Activated CD8-positive, alpha-beta memory T cell treated with anti-CD3 and anti-CD28 coated beads, Interleukin-2, amount 10 ng/mL, durations not matched to agents 7 days and 5 days (primary cell): ENCODE measurements at regions not wholly inside any gene's neighbourhood (a gene's known extent, or its start where the extent isn't known, plus 50 kb on each side); places are given as distances from the start of the nearest gene placed in this dataset.

ENCODE experiments used
- ATAC-seq: fragments of 150-1000 bp; cut with Tn5 transposase; one replicate; pipeline ENCODE4 v1.10.0; 2021; ENCODE audit warnings: moderate library complexity
- CTCF ChIA-PET: fragments of 350-600 bp; sonication (Branson Sonifier 250); formaldehyde crosslinking; loops from one replicate; lab custom pipeline; 2021; ENCODE audit warnings: antibody characterized with exemption; lab: Charles Lee
- DNase-seq: peaks from one replicate; pipeline ENCODE4 v3.0.0-alpha.2; 2020
- H3K27ac Mint-ChIP-seq: one replicate; pipeline ENCODE4 v1.8.0; 2021; ENCODE audit warnings: mild to moderate bottlenecking, mixed read lengths
- H3K27me3 Mint-ChIP-seq: one replicate; pipeline ENCODE4 v1.8.0; 2021; ENCODE audit warnings: mixed read lengths
- H3K36me3 Mint-ChIP-seq: one replicate; pipeline ENCODE4 v1.8.0; 2021; ENCODE audit warnings: mild to moderate bottlenecking, mixed read lengths
- H3K4me1 Mint-ChIP-seq: one replicate; pipeline ENCODE4 v1.8.0; 2021; ENCODE audit warnings: mixed read lengths
- H3K4me3 Mint-ChIP-seq: one replicate; pipeline ENCODE4 v1.8.0; 2021; ENCODE audit warnings: mild to moderate bottlenecking, moderate library complexity, mixed read lengths
- H3K9me3 Mint-ChIP-seq: one replicate; pipeline ENCODE4 v1.8.0; 2022; ENCODE audit warnings: low read depth, mixed read lengths

GRCh38 chr3:8279476-8279875 is 222.1 kb upstream of the LMCD1 start:
- no peaks in the 10 kb centered on the region for H3K4me1 Mint-ChIP-seq
- no peak overlapping the region for H3K4me3 Mint-ChIP-seq
- no peak for DNase-seq
- no peaks in the 10 kb centered on the region for H3K27me3 Mint-ChIP-seq
- H3K27ac Mint-ChIP-seq, result no peak overlapping the region
- no peaks in the 10 kb centered on the region for H3K9me3 Mint-ChIP-seq
- CTCF ChIA-PET, result interaction anchor here (0.9 kb wide), 1 partner anchor 9 kb away, joined by 4 read pairs; no protein-coding TSS in a partner anchor
- no peak for ATAC-seq
- no peaks in the 10 kb centered on the region for H3K36me3 Mint-ChIP-seq

- Mint-ChIP-seq H3K9me3 (no peaks in the 10 kb centered on the region), H3K4me1 (no peaks in the 10 kb centered on the region), H3K36me3 (no peaks in the 10 kb centered on the region), H3K27ac (no peak overlapping the region), H3K27me3 (no peaks in the 10 kb centered on the region), H3K4me3 (no peak overlapping the region)
- DNase-seq (no peak), ATAC-seq (no peak)
- CTCF ChIA-PET, result interaction anchor here (0.9 kb wide), 1 partner anchor 8 kb away, joined by 4 read pairs; no protein-coding TSS in a partner anchor
Measured at GRCh38 chr3:8279886-8280550, 221.6 kb upstream of the LMCD1 start.

DNA sequence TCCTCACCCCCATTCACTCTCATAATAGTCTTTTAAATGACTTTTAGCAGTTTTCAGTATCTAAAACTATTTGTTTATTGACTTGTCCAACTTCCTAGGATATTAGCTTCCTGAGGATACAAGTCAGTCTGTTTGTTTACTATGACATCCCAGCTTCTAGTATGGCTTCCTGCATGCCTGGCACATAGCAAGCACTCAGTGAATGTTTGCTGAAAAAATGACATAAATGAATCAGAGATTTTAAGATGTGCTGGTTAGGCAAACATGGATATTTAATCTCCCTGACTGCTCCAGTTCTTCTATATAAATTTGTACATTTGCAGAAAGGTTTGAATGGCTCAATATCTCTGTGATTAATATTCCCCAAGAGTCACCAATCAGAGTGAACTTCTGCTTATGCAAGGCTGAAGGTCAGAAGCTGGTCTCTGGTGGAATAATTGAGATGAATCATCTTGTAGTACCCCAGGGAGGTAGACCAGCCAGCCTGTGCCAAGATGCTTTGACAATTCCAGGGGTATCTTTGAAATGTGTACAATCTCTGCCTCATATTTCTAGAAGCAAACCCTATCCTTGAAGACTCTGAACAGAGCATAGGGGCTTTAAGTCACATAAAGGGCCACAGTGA is 219.0 kb upstream of the LMCD1 start:
- H3K27me3 Mint-ChIP-seq, result peaks cover 2% of the 10 kb centered on the region
- no peak overlapping the region for H3K27ac Mint-ChIP-seq
- H3K4me3 Mint-ChIP-seq, result no peak overlapping the region
- ATAC-seq, result no peak
- no peak for DNase-seq
- H3K9me3 Mint-ChIP-seq, result no peaks in the 10 kb centered on the region
- H3K4me1 Mint-ChIP-seq, result no peaks in the 10 kb centered on the region
- CTCF ChIA-PET, result interaction anchor here (1.0 kb wide), 1 partner anchor 19 kb away, joined by 4 read pairs; no protein-coding TSS in a partner anchor
- no peaks in the 10 kb centered on the region for H3K36me3 Mint-ChIP-seq

DNA sequence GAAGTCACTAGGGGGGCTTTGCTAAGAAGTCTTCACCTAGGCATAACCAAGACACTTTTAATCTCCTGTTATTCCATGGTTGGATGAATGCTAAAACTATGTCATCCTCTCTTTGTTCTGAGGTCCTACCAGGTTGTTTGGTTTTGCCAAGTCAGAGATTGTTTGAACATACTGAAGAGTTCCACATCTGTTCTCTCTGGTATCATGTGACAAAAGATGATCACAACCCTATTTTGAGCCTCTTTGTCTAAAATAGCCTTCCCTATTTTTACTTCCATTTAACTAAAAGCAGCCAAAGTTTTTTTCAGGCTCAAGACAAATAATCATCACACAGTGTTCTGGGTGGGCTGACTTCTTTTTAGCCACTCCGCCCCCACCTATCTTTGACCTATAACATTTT is 218.4 kb upstream of the LMCD1 start:
- CTCF ChIA-PET, result no interaction called here
- Mint-ChIP-seq H3K4me1 (no peaks in the 10 kb centered on the region), H3K4me3 (no peak overlapping the region), H3K9me3 (no peaks in the 10 kb centered on the region), H3K36me3 (no peaks in the 10 kb centered on the region), H3K27ac (no peak overlapping the region), H3K27me3 (peaks cover 2% of the 10 kb centered on the region)
- DNase-seq (no peak), ATAC-seq (no peak)

DNA sequence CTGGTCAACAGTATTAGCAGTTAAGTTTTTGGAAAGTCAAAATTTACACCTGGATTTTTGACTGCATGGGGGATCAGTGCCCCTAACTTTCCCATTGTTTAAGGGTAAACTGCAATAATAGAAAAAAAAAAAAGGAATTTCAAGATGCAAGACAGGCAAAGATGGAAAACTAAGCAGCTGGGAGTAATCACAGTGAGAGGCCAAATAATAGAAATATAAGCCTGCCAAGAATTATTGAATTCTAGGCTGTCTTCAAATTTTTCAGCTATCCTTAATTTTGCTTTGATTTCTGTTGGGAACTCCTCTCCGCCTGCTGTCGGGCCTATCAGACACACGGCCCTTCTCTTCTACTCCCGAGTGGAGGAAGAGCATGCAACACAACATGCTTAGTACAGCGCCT is 215.5 kb upstream of the LMCD1 start:
- Mint-ChIP-seq H3K27me3 (peaks cover 2% of the 10 kb centered on the region), H3K4me1 (no peaks in the 10 kb centered on the region), H3K4me3 (no peak overlapping the region), H3K27ac (no peak overlapping the region), H3K36me3 (no peaks in the 10 kb centered on the region), H3K9me3 (no peaks in the 10 kb centered on the region)
- ATAC-seq (no peak), DNase-seq (no peak)
- CTCF ChIA-PET, result no interaction called here

DNA sequence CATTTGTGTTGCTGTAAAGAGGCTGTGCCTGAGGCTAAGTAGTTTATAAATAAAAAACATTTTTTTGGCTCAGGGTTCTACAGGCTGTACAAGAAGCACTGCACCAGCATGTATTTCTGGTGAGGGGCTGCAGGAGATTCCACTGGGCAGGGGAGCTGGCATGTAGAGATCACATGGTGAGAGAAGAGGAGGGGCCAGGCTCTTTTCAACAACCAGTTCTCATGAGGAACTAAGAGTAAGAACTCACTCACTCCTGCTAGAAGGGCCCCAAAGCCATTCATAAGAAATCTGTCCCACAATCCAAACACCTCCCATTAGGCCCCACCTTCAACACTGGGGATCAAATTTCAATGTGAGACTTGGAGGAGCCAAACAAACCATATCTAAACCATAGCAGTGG is 214.9 kb upstream of the LMCD1 start:
- Mint-ChIP-seq H3K9me3 (no peaks in the 10 kb centered on the region), H3K27me3 (peaks cover 2% of the 10 kb centered on the region), H3K36me3 (no peaks in the 10 kb centered on the region), H3K27ac (no peak overlapping the region), H3K4me1 (no peaks in the 10 kb centered on the region), H3K4me3 (no peak overlapping the region)
- DNase-seq (no peak), ATAC-seq (no peak)
- CTCF ChIA-PET, result no interaction called here

GRCh38 chr3:8290611-8291010 is 211.0 kb upstream of the LMCD1 start:
- no peak overlapping the region for H3K27ac Mint-ChIP-seq
- CTCF ChIA-PET, result interaction anchor here (2.5 kb wide), 1 partner anchor 11 kb away, joined by 8 read pairs; no protein-coding TSS in a partner anchor
- H3K9me3 Mint-ChIP-seq, result no peaks in the 10 kb centered on the region
- no peaks in the 10 kb centered on the region for H3K36me3 Mint-ChIP-seq
- no peak overlapping the region for H3K4me3 Mint-ChIP-seq
- DNase-seq, result no peak
- ATAC-seq, result no peak
- H3K4me1 Mint-ChIP-seq, result no peaks in the 10 kb centered on the region
- H3K27me3 Mint-ChIP-seq, result peaks cover under 1% of the 10 kb centered on the region

- Mint-ChIP-seq H3K27ac (no peak overlapping the region), H3K27me3 (peaks cover 2% of the 10 kb centered on the region), H3K9me3 (no peaks in the 10 kb centered on the region), H3K4me1 (no peaks in the 10 kb centered on the region), H3K4me3 (no peak overlapping the region), H3K36me3 (no peaks in the 10 kb centered on the region)
- DNase-seq, result no peak
- CTCF ChIA-PET, result no interaction called here
- no peak for ATAC-seq
Measured at GRCh38 chr3:8296461-8296860, 205.2 kb upstream of the LMCD1 start.

GRCh38 chr3:8298021-8298954 is 203.3 kb upstream of the LMCD1 start:
- CTCF ChIA-PET, result no interaction called here
- Mint-ChIP-seq H3K27me3 (peaks cover 2% of the 10 kb centered on the region), H3K4me3 (no peak overlapping the region), H3K27ac (no peak overlapping the region), H3K4me1 (no peaks in the 10 kb centered on the region), H3K9me3 (no peaks in the 10 kb centered on the region), H3K36me3 (no peaks in the 10 kb centered on the region)
- ATAC-seq, result no peak
- DNase-seq, result no peak

DNA sequence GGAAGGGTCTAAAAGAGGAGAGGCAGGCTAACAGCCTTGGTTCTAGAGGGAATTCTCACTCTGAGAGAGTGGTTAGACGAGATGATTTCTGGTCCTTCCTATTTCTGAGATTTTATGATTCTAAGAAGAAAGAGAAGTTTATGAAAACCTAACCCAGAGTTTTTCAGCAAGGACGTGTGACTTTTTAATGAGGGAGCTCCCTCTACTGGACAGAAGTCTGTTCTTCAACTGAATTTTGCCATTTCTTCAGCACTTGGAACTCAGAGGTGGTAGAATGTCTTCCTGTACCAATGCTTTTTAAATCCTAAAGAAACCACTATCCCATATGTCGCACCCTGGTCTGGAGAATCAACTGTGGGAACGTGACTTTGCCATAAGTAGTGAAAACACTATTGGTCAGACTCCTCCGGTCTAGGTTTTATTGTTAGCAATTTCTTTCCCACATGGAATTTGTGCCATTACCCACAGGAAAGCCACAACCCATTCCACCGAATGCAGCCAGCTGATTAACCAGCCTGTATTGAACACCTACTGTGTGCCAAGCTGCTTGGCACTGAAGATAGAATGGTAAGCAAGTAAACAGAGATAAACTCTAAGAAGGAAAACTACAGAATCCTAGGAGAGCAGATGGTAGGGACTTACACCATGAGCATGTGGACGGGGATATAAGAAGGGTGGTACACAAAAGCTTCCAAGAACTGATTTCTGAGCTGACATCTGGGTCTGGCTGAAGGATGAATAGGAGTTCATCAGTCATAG is 199.5 kb upstream of the LMCD1 start:
- Mint-ChIP-seq H3K4me3 (no peak overlapping the region), H3K4me1 (no peaks in the 10 kb centered on the region), H3K36me3 (no peaks in the 10 kb centered on the region), H3K27me3 (no peaks in the 10 kb centered on the region), H3K9me3 (no peaks in the 10 kb centered on the region), H3K27ac (no peak overlapping the region)
- CTCF ChIA-PET, result interaction anchor here (0.6 to 1.6 kb wide), 5 partner anchors 9 to 115 kb away, joined by 3 to 8 read pairs (median 4); no protein-coding TSS in a partner anchor
- DNase-seq (no peak), ATAC-seq (no peak)

DNA sequence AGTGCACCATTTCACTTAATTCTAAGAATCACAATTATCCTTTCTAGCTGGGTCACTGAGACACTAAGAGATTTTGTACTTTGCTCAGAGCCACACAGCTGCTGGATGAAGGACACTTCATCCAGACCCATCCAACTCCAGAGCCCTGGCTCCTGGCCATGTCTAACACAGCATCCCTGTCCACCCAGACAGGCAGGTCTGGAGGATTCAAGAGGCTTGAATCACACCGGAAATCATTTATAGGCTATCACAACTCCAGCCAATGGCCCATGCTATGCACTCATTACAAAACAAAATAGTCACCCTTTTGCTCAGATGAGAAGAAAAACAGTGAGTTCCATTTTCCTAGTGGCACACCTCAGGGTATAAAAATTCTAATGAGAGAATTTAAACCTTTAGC is 198.2 kb upstream of the LMCD1 start:
- Mint-ChIP-seq H3K4me3 (no peak overlapping the region), H3K36me3 (no peaks in the 10 kb centered on the region), H3K27ac (no peak overlapping the region), H3K9me3 (no peaks in the 10 kb centered on the region), H3K27me3 (no peaks in the 10 kb centered on the region), H3K4me1 (no peaks in the 10 kb centered on the region)
- ATAC-seq, result no peak
- CTCF ChIA-PET, result no interaction called here
- no peak for DNase-seq

- H3K27ac Mint-ChIP-seq, result no peak overlapping the region
- CTCF ChIA-PET, result no interaction called here
- H3K4me1 Mint-ChIP-seq, result no peaks in the 10 kb centered on the region
Measured at GRCh38 chr3:8305371-8305770, 196.3 kb upstream of the LMCD1 start.

More at GRCh38 chr3:8305371-8305770, 196.3 kb upstream of the LMCD1 start:
- DNase-seq (no peak), ATAC-seq (no peak)
- no peak overlapping the region for H3K4me3 Mint-ChIP-seq
- H3K36me3 Mint-ChIP-seq, result no peaks in the 10 kb centered on the region
- no peaks in the 10 kb centered on the region for H3K9me3 Mint-ChIP-seq
- no peaks in the 10 kb centered on the region for H3K27me3 Mint-ChIP-seq
